ENCODE measurements at regions not wholly inside any gene's neighbourhood (a gene's known extent, or its start where the extent isn't known, plus 50 kb on each side); places are given as distances from the start of the nearest gene placed in this dataset.

DNA sequence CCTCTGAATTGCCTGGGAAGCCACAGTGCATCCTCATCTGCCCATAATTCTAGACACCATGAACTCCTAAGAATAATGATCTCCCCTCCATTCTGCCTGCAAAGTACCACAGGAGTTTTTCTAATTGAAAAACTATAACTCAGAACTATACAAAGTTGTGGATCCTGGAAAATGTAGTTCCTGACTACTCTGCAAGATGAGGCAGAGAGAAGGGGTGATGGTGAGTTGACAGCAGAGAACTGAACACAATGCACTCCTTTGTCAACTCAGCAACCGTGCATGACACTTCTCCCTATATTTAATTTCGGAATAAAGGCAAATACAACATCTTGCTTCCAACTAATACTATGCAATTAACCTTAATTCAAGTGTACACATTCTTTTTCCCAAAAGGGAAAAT lies 471.1 kb upstream of the FAM98A start:
- Mint-ChIP-seq H3K4me3 (ENCODE audit: low read depth) (no peak overlapping the region), H3K36me3 (ENCODE audit: insufficient read depth) (no peaks in the 10 kb centered on the region), H3K27me3 (no peaks in the 10 kb centered on the region), H3K9me3 (ENCODE audit: low read depth) (no peaks in the 10 kb centered on the region), H3K4me1 (ENCODE audit: low read depth) (no peaks in the 10 kb centered on the region), H3K27ac (no peak overlapping the region)
- DNase-seq (ENCODE audit: low spot score, unreplicated experiment) = no peak
- TF ChIP-seq, protein P1, sequence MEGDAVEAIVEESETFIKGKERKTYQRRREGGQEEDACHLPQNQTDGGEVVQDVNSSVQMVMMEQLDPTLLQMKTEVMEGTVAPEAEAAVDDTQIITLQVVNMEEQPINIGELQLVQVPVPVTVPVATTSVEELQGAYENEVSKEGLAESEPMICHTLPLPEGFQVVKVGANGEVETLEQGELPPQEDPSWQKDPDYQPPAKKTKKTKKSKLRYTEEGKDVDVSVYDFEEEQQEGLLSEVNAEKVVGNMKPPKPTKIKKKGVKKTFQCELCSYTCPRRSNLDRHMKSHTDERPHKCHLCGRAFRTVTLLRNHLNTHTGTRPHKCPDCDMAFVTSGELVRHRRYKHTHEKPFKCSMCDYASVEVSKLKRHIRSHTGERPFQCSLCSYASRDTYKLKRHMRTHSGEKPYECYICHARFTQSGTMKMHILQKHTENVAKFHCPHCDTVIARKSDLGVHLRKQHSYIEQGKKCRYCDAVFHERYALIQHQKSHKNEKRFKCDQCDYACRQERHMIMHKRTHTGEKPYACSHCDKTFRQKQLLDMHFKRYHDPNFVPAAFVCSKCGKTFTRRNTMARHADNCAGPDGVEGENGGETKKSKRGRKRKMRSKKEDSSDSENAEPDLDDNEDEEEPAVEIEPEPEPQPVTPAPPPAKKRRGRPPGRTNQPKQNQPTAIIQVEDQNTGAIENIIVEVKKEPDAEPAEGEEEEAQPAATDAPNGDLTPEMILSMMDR (IDR thresholded peaks at IDR 0.05; ENCODE audit: unreplicated experiment) = no peak

DNA sequence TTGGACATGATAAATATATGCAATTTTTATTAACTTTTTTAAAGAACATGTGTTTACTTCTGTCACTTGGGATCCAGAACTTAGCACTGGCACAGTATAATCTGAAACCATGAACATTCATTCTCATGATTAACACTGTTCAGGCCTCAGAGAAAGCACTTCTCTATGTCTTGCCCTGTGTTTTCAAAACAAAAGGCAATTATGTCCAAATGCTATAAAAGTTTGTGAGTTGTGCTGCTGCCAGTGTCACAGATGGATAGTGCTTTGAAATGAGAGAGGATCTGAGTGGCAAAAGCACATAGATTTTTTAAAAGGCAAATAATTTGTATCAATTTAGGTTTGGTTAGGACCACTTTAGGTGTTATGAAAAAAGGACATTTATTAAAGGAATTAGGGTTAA lies 470.5 kb upstream of the FAM98A start:
- no peak for DNase-seq (ENCODE audit: low spot score, unreplicated experiment)
- Mint-ChIP-seq H3K4me3 (ENCODE audit: low read depth) (no peak overlapping the region), H3K9me3 (ENCODE audit: low read depth) (peaks cover 3% of the 10 kb centered on the region), H3K36me3 (ENCODE audit: insufficient read depth) (no peaks in the 10 kb centered on the region), H3K27me3 (no peaks in the 10 kb centered on the region), H3K4me1 (ENCODE audit: low read depth) (no peaks in the 10 kb centered on the region), H3K27ac (no peak overlapping the region)
- TF ChIP-seq, protein P1 (IDR thresholded peaks at IDR 0.05; ENCODE audit: unreplicated experiment) = no peak

DNA sequence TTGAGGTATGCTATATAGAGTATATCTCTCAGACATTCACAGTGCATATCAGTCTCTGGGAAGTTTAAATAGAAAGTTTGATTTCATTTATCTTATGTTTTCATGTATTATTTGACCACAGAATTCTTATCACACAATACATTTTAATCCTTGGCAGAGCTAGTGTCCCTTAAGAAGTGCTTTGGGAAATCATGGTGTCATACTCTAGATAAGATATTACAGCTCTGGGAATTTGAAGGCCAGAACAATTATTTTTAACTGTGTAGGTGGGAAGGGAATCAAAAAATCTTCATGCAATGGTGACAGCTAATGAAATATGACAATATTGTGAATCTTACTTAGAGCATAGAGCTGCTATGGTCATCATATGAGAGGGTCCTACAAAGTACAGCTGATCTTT lies 451.3 kb upstream of the FAM98A start:
- Mint-ChIP-seq H3K4me1 (ENCODE audit: low read depth) (no peaks in the 10 kb centered on the region), H3K9me3 (ENCODE audit: low read depth) (no peaks in the 10 kb centered on the region), H3K27me3 (no peaks in the 10 kb centered on the region)

DNA sequence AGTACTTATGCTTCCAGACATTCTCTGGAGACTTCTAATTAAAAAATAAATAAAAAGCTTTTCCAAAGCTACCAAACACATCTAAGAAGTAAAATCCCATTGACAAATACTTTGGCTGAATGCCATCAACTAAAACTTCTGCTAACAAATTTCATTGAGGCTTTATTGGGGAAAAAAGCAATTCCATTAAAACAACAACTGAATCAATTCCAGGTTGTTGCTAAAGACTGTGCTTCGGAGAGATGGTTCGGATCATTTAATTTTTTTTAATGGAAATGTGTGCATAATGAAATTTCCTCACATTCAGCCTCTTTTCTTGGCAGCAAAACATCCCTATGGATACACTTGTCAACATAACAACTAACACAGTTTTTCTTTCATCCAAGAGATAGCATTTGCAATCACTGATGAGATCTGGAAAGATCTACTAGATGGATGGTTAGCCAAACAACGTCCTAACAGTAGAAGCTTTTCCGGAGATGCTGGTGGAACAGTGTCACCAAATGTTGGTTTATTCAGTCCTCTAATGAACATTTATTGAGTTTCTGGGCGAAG lies 446.1 kb upstream of the FAM98A start:
- no peaks in the 10 kb centered on the region for H3K4me1 Mint-ChIP-seq (ENCODE audit: low read depth)
- no peak overlapping the region for H3K27ac Mint-ChIP-seq
- no peaks in the 10 kb centered on the region for H3K36me3 Mint-ChIP-seq (ENCODE audit: insufficient read depth)
- no peak overlapping the region for H3K4me3 Mint-ChIP-seq (ENCODE audit: low read depth)
- no peak for DNase-seq (ENCODE audit: low spot score, unreplicated experiment)
- no peaks in the 10 kb centered on the region for H3K9me3 Mint-ChIP-seq (ENCODE audit: low read depth)
- TF ChIP-seq, protein P1 (IDR thresholded peaks at IDR 0.05; ENCODE audit: unreplicated experiment) = no peak
- peaks cover 7% of the 10 kb centered on the region for H3K27me3 Mint-ChIP-seq

More for the DNA sequence above, 451.3 kb upstream of the FAM98A start:
- H3K36me3 Mint-ChIP-seq (ENCODE audit: insufficient read depth) = no peaks in the 10 kb centered on the region
- no peak overlapping the region for H3K27ac Mint-ChIP-seq
- DNase-seq (ENCODE audit: low spot score, unreplicated experiment) = no peak
- TF ChIP-seq, protein P1 (IDR thresholded peaks at IDR 0.05; ENCODE audit: unreplicated experiment) = no peak
- H3K4me3 Mint-ChIP-seq (ENCODE audit: low read depth) = no peak overlapping the region

DNA sequence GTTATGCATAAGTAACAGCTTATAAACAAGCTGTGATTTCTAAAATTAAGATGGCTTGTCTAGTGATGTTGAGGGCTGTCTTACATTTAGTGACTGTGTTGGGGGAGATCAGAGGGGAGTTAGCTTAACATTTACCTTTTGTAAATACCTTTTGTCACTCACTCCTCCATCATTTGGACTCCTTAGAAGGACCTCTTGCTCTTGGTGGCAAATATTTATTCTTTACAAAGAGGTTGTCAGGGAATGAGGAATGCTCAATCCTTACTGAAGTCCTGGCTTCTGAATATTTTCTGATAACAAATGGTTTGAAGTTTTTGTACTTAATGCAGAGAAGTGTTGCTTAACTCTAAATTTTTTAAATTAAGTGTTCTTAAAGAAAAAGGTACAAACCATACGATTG lies 438.8 kb upstream of the FAM98A start:
- peaks cover 7% of the 10 kb centered on the region for H3K4me1 Mint-ChIP-seq (ENCODE audit: low read depth)

More for the DNA sequence above, 438.8 kb upstream of the FAM98A start:
- TF ChIP-seq, protein P1 (IDR thresholded peaks at IDR 0.05; ENCODE audit: unreplicated experiment) = no peak
- DNase-seq (ENCODE audit: low spot score, unreplicated experiment) = no peak
- no peaks in the 10 kb centered on the region for H3K9me3 Mint-ChIP-seq (ENCODE audit: low read depth)
- H3K4me3 Mint-ChIP-seq (ENCODE audit: low read depth) = no peak overlapping the region
- no peaks in the 10 kb centered on the region for H3K36me3 Mint-ChIP-seq (ENCODE audit: insufficient read depth)
- peaks cover 32% of the 10 kb centered on the region for H3K27me3 Mint-ChIP-seq
- no peak overlapping the region for H3K27ac Mint-ChIP-seq
